ENCODE measurements at regions not wholly inside any gene's neighbourhood (a gene's known extent, or its start where the extent isn't known, plus 50 kb on each side); places are given as distances from the start of the nearest gene placed in this dataset.
"Not testable (repeated sequence)": the region's sequence is repeated elsewhere in the genome, so short reads cannot be mapped to it uniquely, and the experiment has no call there.

- no peak for DNase-seq (ENCODE audit: extremely low read depth, insufficient read length)
- H3K4me3 ChIP-seq (replicated peaks; ENCODE audit: low read depth, low read length), result no peak overlapping the region
These were observed 714.1 kb downstream of the FSCB start for GRCh38 chr14:43792980-43793379.

GRCh38 chr14:43790681-43791080, 716.4 kb downstream of the FSCB start:
- no peak for DNase-seq (ENCODE audit: extremely low read depth, insufficient read length)
- TF ChIP-seq CTCF (IDR thresholded peaks at IDR 0.05; ENCODE audit: insufficient read depth, low read length, poor library complexity, severe bottlenecking), result no peak
- no peaks in the 10 kb centered on the region for H3K27me3 ChIP-seq (replicated peaks; ENCODE audit: control insufficient read depth, insufficient read depth, low read length)

More at GRCh38 chr14:43792980-43793379, 714.1 kb downstream of the FSCB start:
- H3K27me3 ChIP-seq (replicated peaks; ENCODE audit: control insufficient read depth, insufficient read depth, low read length), result no peaks in the 10 kb centered on the region
- no peak for TF ChIP-seq CTCF (IDR thresholded peaks at IDR 0.05; ENCODE audit: insufficient read depth, low read length, poor library complexity, severe bottlenecking)
- no peaks in the 10 kb centered on the region for H3K36me3 ChIP-seq (ENCODE audit: control insufficient read depth, insufficient read depth, low read length)

GRCh38 chr14:43789458-43789857, 717.6 kb downstream of the FSCB start:
- TF ChIP-seq CTCF (IDR thresholded peaks at IDR 0.05; ENCODE audit: insufficient read depth, low read length, poor library complexity, severe bottlenecking), result no peak
- DNase-seq (ENCODE audit: extremely low read depth, insufficient read length), result no peak
- Histone ChIP-seq H3K4me3 (replicated peaks; ENCODE audit: low read depth, low read length) (no peak overlapping the region), H3K27me3 (replicated peaks; ENCODE audit: control insufficient read depth, insufficient read depth, low read length) (no peaks in the 10 kb centered on the region), H3K36me3 (ENCODE audit: control insufficient read depth, insufficient read depth, low read length) (no peaks in the 10 kb centered on the region)

More at GRCh38 chr14:43790681-43791080, 716.4 kb downstream of the FSCB start:
- H3K36me3 ChIP-seq (ENCODE audit: control insufficient read depth, insufficient read depth, low read length), result no peaks in the 10 kb centered on the region
- no peak overlapping the region for H3K4me3 ChIP-seq (replicated peaks; ENCODE audit: low read depth, low read length)

GRCh38 chr14:43786066-43786762, 720.9 kb downstream of the FSCB start:
- Histone ChIP-seq H3K4me3 (replicated peaks; ENCODE audit: low read depth, low read length) (no peak overlapping the region), H3K36me3 (ENCODE audit: control insufficient read depth, insufficient read depth, low read length) (no peaks in the 10 kb centered on the region), H3K27me3 (replicated peaks; ENCODE audit: control insufficient read depth, insufficient read depth, low read length) (no peaks in the 10 kb centered on the region)
- no peak for TF ChIP-seq CTCF (IDR thresholded peaks at IDR 0.05; ENCODE audit: insufficient read depth, low read length, poor library complexity, severe bottlenecking)
- DNase-seq (ENCODE audit: extremely low read depth, insufficient read length), result no peak

- H3K36me3 ChIP-seq (ENCODE audit: control insufficient read depth, insufficient read depth, low read length); H3K27me3 ChIP-seq (replicated peaks; ENCODE audit: control insufficient read depth, insufficient read depth, low read length); H3K4me3 ChIP-seq (replicated peaks; ENCODE audit: low read depth, low read length); DNase-seq (ENCODE audit: extremely low read depth, insufficient read length): not testable (repeated sequence)
These were observed 722.7 kb downstream of the FSCB start for GRCh38 chr14:43784432-43784831.

GRCh38 chr14:43778937-43779639, 728.0 kb downstream of the FSCB start:
- no peaks in the 10 kb centered on the region for H3K27me3 ChIP-seq (replicated peaks; ENCODE audit: control insufficient read depth, insufficient read depth, low read length)
- no peak for DNase-seq (ENCODE audit: extremely low read depth, insufficient read length)
- no peak for TF ChIP-seq CTCF (IDR thresholded peaks at IDR 0.05; ENCODE audit: insufficient read depth, low read length, poor library complexity, severe bottlenecking)
- H3K36me3 ChIP-seq (ENCODE audit: control insufficient read depth, insufficient read depth, low read length), result no peaks in the 10 kb centered on the region
- no peak overlapping the region for H3K4me3 ChIP-seq (replicated peaks; ENCODE audit: low read depth, low read length)

Measured in GM06990 (cell line).